K562 (cell line): ENCODE measurements at regions not wholly inside any gene's neighbourhood (a gene's known extent, or its start where the extent isn't known, plus 50 kb on each side); places are given as distances from the start of the nearest gene placed in this dataset.

ENCODE experiments used
- ATAC-seq: fragments of 200-7000 bp; cut with Tn5 transposase; 3 replicates; pipeline ENCODE4 v1.9.1; 2020; ENCODE audit warnings: moderate library complexity
- BruUV-seq: library from RNA; stranded (reverse); fragments of 400-500 nt; replicated peaks from 2 replicates; lab custom pipeline; 2021; lab: Mats Ljungman, UMichigan
- CTCF ChIA-PET: fragments of 300-600 bp; formaldehyde crosslinking; extraction: SDS; loops from one replicate; lab custom pipeline; 2021; ENCODE audit warnings: low intra/inter-chr PET ratio; lab: Yijun Ruan, JAX
- POLR2A ChIA-PET: fragments of 300-600, 350-650 bp; sonication (Branson Sonifier 250); formaldehyde crosslinking; extraction: SDS; loops from one replicate; lab custom pipeline; 2021; ENCODE audit warnings: antibody characterized with exemption, inconsistent platforms; lab: Yijun Ruan, JAX
- DNase-seq, 4 experiments: peaks; one replicate each; pipeline versions ENCODE4 v3.0.0 to v3.0.0-alpha.2; 2011 to 2018; ENCODE audit warnings: low spot score in 3 of 4, mixed read lengths in 3 of 4; ENCODE audit errors: extremely low read depth in 1 of 4
- FAIRE-seq: peaks from 2 replicates; lab custom pipeline; 2011; peaks lifted over from hg19 to GRCh38; lab: Jason Lieb, UNC
- H2AFZ ChIP-seq: 2 replicates; pipeline ENCODE4 v1.6.0; 2011; ENCODE audit warnings: low read depth, low read length, control low read depth, inconsistent platforms
- H3K27ac ChIP-seq: fragments of 200-600 bp; 3 replicates; pipeline ENCODE4 v1.8.0; 2011; ENCODE audit warnings: low read depth, mild to moderate bottlenecking, control low read depth, inconsistent platforms, low read length, moderate library complexity, mixed read lengths; ENCODE audit errors: extremely low read depth
- H3K27me3 ChIP-seq, 2 experiments: fragments of 300-600 bp in 1 of 2; 2 replicates in 1 of 2; 3 replicates in 1 of 2; pipeline versions ENCODE4 v1.6.0 to v1.8.0; 2011; ENCODE audit warnings: inconsistent platforms in 2 of 2, low read length in 2 of 2, mild to moderate bottlenecking in 1 of 2, mixed read lengths in 1 of 2, moderate library complexity in 1 of 2; ENCODE audit not compliant: control insufficient read depth in 2 of 2, insufficient read depth in 2 of 2
- H3K36me3 ChIP-seq: fragments of 300-600 bp; 3 replicates; pipeline ENCODE4 v1.8.0; 2011; ENCODE audit warnings: mild to moderate bottlenecking, low read length, inconsistent platforms; ENCODE audit not compliant: control insufficient read depth, insufficient read depth
- H3K4me1 ChIP-seq, 2 experiments: fragments of 200-600 bp in 1 of 2; replicated peaks in 1 of 2; 2 replicates in 1 of 2; 3 replicates in 1 of 2; pipeline versions ENCODE4 v1.5.1 to v1.8.0; 2011; ENCODE audit warnings: inconsistent platforms in 2 of 2, low read length in 2 of 2, mild to moderate bottlenecking in 1 of 2, mixed read lengths in 1 of 2, moderate library complexity in 1 of 2; ENCODE audit not compliant: control insufficient read depth in 2 of 2, insufficient read depth in 2 of 2
- H3K4me2 ChIP-seq: 2 replicates; pipeline ENCODE4 v1.6.1; 2011; ENCODE audit warnings: low read length, control low read depth, inconsistent platforms, mixed read lengths; ENCODE audit not compliant: insufficient read depth
- H3K4me3 ChIP-seq: fragments of 200-600 bp; sonication (generic), shearing (Covaris generic); 2 replicates; pipeline ENCODE4 v1.5.1; 2016; ENCODE audit warnings: control low read depth, inconsistent platforms
- H3K79me2 ChIP-seq: fragments of 200-600 bp; 3 replicates; pipeline ENCODE4 v1.8.0; 2011; ENCODE audit warnings: low read length, inconsistent platforms; ENCODE audit not compliant: control insufficient read depth, insufficient read depth
- H3K9ac ChIP-seq, 2 experiments: 2 replicates each; pipeline versions ENCODE4 v1.6.0 to v1.6.1; 2011; ENCODE audit warnings: low read depth in 2 of 2, low read length in 2 of 2, control low read depth in 1 of 2, inconsistent platforms in 1 of 2, mild to moderate bottlenecking in 1 of 2, mixed read lengths in 1 of 2; ENCODE audit not compliant: insufficient read depth in 1 of 2
- H3K9me1 ChIP-seq: one replicate; pipeline ENCODE4 v1.6.0; 2011; ENCODE audit warnings: inconsistent platforms, mild to moderate bottlenecking, low read length, moderate library complexity; ENCODE audit not compliant: control insufficient read depth, insufficient read depth
- H3K9me3 ChIP-seq: replicated peaks from 2 replicates; pipeline ENCODE4 v1.5.1; 2011; ENCODE audit warnings: low read depth, low read length, inconsistent platforms; ENCODE audit not compliant: control insufficient read depth, insufficient read depth
- H4K20me1 ChIP-seq: replicated peaks from 2 replicates; pipeline ENCODE4 v1.6.1; 2011; ENCODE audit warnings: low read length, inconsistent platforms, mixed read lengths; ENCODE audit not compliant: control insufficient read depth, insufficient read depth
- CTCFL ChIP-seq: IDR thresholded peaks from 2 replicates; pipeline ENCODE4 v1.6.1; 2011; ENCODE audit warnings: borderline replicate concordance, low read depth, mild to moderate bottlenecking, moderate library complexity, low read length; ENCODE audit not compliant: insufficient read depth, poor library complexity, severe bottlenecking
- ELF2 ChIP-seq: fragments of 250-450 bp; sonication (Bioruptor Pico); IDR thresholded peaks from 2 replicates; pipeline ENCODE4 v1.5.0; 2021; ENCODE audit warnings: mild to moderate bottlenecking
- NFIX ChIP-seq: fragments of 250-450 bp; sonication (Bioruptor Pico); IDR thresholded peaks from 2 replicates; pipeline ENCODE4 v1.4.0; 2020; ENCODE audit warnings: low read depth, mild to moderate bottlenecking, moderate library complexity
- SMAD4 ChIP-seq: fragments of 250-450 bp; sonication (Bioruptor Pico); conservative IDR thresholded peaks from 2 replicates; pipeline ENCODE4 v1.8.0; 2021; ENCODE audit warnings: inconsistent platforms, mild to moderate bottlenecking, moderate library complexity
- ZHX1 ChIP-seq: fragments of 150-350 bp; conservative IDR thresholded peaks from 2 replicates; pipeline ENCODE4 v1.6.1; 2014; ENCODE audit warnings: low read length
- ZNF280B ChIP-seq: fragments of 250-450 bp; sonication (Bioruptor Pico); IDR thresholded peaks from 2 replicates; pipeline ENCODE4 v1.5.1; 2021; ENCODE audit warnings: mild to moderate bottlenecking
- in situ Hi-C: fragments of 300-500 bp; cut with MboI; formaldehyde crosslinking; loops from 4 replicates; pipeline ENCODE4 v1.15.0; 2018; ENCODE audit warnings: inconsistent platforms, mixed read lengths
- intact Hi-C: fragments of 100-400 bp; cut with micrococcal nuclease; formaldehyde crosslinking; loops from 2 replicates; pipeline ENCODE4 v1.14.2; 2022

DNA sequence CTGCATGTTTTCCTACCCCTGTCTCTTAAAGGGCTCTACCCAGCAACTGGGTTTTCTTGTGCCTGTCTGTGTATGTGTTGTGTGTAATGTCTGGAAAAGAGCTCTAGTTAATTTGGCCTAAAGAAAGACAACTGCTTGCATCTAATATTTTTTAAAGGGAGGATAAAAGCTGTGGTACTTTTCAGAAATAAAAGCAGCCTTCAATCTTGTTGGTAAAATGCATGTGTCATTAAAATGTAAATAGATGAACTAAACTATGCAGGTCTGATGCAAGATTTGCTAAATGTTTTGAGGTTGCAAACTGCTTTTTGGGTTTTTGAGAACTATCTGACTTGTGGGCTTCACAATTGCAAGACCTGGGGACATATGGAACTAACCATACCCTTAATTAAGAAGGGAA, 445.3 kb downstream of the HTR7 start:
- Histone ChIP-seq H3K9me1 (no peaks in the 10 kb centered on the region), H2AFZ (no peak overlapping the region), H3K79me2 (no peaks in the 10 kb centered on the region), H3K4me3 (no peak overlapping the region), H3K27ac (no peak overlapping the region), H3K4me2 (no peak overlapping the region), H3K9ac (no peak overlapping the region), H3K9me3 (no peaks in the 10 kb centered on the region), H4K20me1 (no peaks in the 10 kb centered on the region), H3K4me1 (no peaks in the 10 kb centered on the region), H3K36me3 (no peaks in the 10 kb centered on the region), H3K27me3 (no peaks in the 10 kb centered on the region)
- BruUV-seq: no TSS peak
- in situ Hi-C loops (no loop called here), intact Hi-C loops (no loop called here)
- CTCF ChIA-PET: no interaction called here
- ATAC-seq (no peak), FAIRE-seq (no peak), DNase-seq (no peak)
- POLR2A ChIA-PET: no interaction called here
- no peak for TF ChIP-seq NFIX (CRISPR knock-in tag)
- no peak for TF ChIP-seq CTCFL
- TF ChIP-seq SMAD4 (CRISPR knock-in tag): no peak
- no peak for TF ChIP-seq ZHX1
- no peak for TF ChIP-seq ZNF280B (CRISPR knock-in tag)
- TF ChIP-seq ELF2 (CRISPR knock-in tag): no peak
